LNCaP clone FGC (cell line): ENCODE measurements at regions not wholly inside any gene's neighbourhood (a gene's known extent, or its start where the extent isn't known, plus 50 kb on each side); places are given as distances from the start of the nearest gene placed in this dataset.

ENCODE experiments used
- DNase-seq: peaks from one replicate; pipeline ENCODE4 v3.0.0-alpha.2; 2011; ENCODE audit warnings: low read depth
- H3K4me3 ChIP-seq: 2 replicates; pipeline ENCODE4 v1.5.1; 2011; ENCODE audit warnings: mild to moderate bottlenecking, low read depth, low read length, control low read depth
- CTCF ChIP-seq: IDR thresholded peaks from 2 replicates; pipeline ENCODE4 v1.5.1; 2012; ENCODE audit warnings: mild to moderate bottlenecking; ENCODE audit not compliant: control insufficient read depth, insufficient read depth; ENCODE audit errors: extremely low read depth

GRCh38 chr6:3948866-3949265, 99.7 kb downstream of the FAM50B start:
- no peak for TF ChIP-seq CTCF
- no peak for DNase-seq

GRCh38 chr6:3949521-3949920, 100.3 kb downstream of the FAM50B start:
- no peak for DNase-seq
- no peak overlapping the region for H3K4me3 ChIP-seq
- no peak for TF ChIP-seq CTCF

More at GRCh38 chr6:3948866-3949265, 99.7 kb downstream of the FAM50B start:
- H3K4me3 ChIP-seq = no peak overlapping the region

- H3K4me3 ChIP-seq = no peak overlapping the region
- no peak for TF ChIP-seq CTCF
- no peak for DNase-seq
These were observed 106.9 kb downstream of the FAM50B start for GRCh38 chr6:3956054-3956453.

- no peak for DNase-seq
- no peak overlapping the region for H3K4me3 ChIP-seq
- no peak for TF ChIP-seq CTCF
These were observed 108.1 kb downstream of the FAM50B start for GRCh38 chr6:3957321-3957720.

GRCh38 chr6:3958255-3958654, 109.1 kb downstream of the FAM50B start:
- no peak for DNase-seq
- no peak for TF ChIP-seq CTCF
- H3K4me3 ChIP-seq = no peak overlapping the region

GRCh38 chr6:3959385-3959784, 110.2 kb downstream of the FAM50B start:
- H3K4me3 ChIP-seq = no peak overlapping the region
- no peak for DNase-seq
- no peak for TF ChIP-seq CTCF

GRCh38 chr6:3960754-3961361, 111.7 kb downstream of the FAM50B start:
- no peak for DNase-seq
- H3K4me3 ChIP-seq = no peak overlapping the region
- no peak for TF ChIP-seq CTCF
